GM12873 (cell line): ENCODE measurements at regions not wholly inside any gene's neighbourhood (a gene's known extent, or its start where the extent isn't known, plus 50 kb on each side); places are given as distances from the start of the nearest gene placed in this dataset.

Experiments used
- TF ChIP-seq, protein P1 (sequence below): IDR thresholded peaks from 2 replicates; pipeline ENCODE4 v1.5.1; 2012; ENCODE audit warnings: low read depth, mild to moderate bottlenecking, moderate library complexity, low read length, control low read depth; ENCODE audit not compliant: insufficient read depth; ENCODE audit errors: missing control alignments

DNA sequence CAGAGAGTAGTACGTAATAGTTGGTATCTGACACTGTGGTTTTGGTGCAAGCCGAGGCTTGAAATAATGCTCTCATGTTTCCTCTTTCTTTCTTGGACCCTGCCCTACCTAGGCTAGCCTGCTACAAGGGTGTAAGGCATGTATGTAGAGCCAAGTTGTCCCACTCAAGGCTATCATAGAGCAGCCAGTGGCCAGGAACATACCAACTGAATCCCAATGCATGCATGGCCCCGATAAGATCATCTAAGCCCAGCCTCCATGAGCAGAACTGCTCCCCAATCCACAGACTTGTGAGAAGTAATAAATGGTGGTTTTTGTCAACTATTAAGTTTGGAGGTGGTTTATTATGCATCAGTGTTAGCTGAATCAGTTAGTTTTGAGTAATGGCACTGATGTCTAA is 250.2 kb downstream of the SH2D4B start:
- TF ChIP-seq, protein P1, sequence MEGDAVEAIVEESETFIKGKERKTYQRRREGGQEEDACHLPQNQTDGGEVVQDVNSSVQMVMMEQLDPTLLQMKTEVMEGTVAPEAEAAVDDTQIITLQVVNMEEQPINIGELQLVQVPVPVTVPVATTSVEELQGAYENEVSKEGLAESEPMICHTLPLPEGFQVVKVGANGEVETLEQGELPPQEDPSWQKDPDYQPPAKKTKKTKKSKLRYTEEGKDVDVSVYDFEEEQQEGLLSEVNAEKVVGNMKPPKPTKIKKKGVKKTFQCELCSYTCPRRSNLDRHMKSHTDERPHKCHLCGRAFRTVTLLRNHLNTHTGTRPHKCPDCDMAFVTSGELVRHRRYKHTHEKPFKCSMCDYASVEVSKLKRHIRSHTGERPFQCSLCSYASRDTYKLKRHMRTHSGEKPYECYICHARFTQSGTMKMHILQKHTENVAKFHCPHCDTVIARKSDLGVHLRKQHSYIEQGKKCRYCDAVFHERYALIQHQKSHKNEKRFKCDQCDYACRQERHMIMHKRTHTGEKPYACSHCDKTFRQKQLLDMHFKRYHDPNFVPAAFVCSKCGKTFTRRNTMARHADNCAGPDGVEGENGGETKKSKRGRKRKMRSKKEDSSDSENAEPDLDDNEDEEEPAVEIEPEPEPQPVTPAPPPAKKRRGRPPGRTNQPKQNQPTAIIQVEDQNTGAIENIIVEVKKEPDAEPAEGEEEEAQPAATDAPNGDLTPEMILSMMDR = no peak

DNA sequence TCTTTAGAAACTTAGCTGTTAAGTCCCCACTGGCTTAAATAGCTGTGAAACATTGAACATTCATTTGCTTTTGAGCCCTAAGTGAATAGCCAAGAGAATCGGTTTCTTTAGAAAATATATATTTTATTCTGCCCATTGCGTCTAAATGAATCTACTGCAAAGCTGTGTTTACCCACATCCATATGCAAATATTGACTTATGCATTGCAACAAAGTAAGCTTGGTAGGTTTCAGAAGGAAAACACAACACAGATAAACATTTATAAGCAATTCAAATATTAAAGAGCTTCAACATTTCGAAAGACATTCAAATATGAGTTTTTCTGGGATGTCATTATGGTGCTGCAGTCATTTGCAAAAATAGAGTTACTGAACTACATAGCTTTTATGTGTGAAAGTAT is 257.3 kb downstream of the SH2D4B start:
- TF ChIP-seq, protein P1 = no peak

DNA sequence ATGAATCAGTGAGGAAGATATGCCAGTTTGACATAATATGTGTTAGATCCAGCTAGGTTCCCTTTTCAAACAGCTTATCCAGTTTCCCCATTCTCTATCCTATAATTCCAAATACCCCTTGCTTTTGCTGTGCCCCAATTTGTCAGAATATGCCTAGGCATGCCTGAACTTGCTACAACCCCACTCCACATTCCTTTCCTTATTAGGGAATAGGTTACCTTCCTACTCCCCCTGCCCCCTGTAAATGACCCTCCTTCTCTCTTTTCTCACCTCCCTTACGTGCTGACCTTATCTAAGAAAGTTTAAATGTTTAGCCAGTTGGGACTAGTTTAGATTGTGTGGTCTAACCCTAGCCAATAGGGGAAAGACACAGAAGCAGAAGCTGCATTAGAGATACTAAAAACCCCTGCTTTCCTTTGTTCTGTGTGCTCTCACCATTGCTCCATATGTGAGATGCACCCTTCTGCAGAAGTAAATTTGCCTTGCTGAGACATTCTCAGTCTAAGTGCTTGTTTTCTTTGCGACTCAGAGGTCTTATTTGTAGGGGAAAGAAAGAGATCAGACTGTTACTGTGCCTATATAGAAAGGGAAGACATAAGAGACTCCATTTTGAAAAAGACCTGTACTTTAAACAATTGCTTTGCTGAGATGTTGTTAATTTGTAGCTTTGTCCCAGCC is 267.8 kb downstream of the SH2D4B start:
- TF ChIP-seq, protein P1 = no peak

DNA sequence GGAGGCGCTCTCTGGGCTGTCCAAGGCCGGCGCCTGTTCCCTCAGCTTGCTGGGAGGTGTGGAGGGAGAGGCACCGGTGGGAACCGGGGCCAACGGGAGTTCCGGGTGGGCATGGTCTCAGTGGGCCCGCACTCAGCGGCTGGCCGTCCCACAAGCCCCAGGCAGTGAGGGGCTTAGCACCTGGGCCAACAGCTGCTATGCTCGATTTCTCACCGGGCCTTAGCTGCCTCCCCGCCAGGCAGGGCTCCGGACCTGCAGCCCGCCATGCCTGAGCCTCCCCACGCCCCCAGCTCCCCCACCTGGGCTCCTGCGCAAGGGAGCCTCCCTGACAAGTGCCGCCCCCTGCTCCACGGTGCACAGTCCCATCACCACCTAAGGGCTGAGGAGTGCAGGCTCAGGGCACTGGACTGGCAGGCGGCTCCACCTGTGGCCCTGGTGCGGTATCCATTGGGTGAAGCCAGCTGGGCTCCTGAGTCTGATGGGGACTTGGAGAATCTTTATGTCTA is 276.5 kb downstream of the SH2D4B start:
- TF ChIP-seq, protein P1 = no peak

DNA sequence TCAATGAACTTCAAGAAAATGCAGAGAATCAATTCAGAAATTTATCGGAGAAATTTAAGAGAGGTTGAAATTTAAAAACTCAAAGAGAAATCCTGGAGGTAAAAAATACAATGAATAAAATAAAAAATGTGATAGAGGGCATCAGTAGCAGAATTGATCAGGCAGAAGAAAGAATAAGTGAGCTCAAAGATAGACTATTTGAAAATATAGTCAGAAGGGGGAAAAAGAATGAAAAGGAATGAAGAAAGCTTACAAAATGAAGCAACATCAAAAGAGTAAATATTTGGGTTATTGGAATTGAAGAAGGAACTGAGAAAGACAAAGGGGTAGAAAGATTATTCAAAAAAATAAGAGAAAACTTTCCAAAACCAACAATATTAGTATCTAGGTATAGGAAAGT is 291.4 kb downstream of the SH2D4B start:
- TF ChIP-seq, protein P1 = no peak

DNA sequence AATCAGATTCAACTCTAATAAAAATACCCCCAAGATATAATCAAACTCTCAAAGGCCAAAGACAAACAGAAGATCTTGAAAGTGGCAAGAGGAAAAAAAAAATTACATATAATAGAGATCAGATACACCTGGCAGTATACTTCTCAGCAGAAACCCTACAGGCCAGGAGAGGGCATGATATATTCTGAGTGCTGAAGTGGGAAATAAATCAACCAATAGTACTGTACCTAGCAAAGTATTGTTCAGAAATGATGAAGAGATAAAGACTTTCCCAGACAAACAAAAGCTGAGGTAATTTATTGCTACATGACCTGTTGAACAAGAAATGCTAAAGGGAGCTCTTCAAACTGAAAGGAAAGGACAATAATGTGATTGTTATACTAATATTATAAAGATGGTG is 291.9 kb downstream of the SH2D4B start:
- TF ChIP-seq, protein P1 = no peak

DNA sequence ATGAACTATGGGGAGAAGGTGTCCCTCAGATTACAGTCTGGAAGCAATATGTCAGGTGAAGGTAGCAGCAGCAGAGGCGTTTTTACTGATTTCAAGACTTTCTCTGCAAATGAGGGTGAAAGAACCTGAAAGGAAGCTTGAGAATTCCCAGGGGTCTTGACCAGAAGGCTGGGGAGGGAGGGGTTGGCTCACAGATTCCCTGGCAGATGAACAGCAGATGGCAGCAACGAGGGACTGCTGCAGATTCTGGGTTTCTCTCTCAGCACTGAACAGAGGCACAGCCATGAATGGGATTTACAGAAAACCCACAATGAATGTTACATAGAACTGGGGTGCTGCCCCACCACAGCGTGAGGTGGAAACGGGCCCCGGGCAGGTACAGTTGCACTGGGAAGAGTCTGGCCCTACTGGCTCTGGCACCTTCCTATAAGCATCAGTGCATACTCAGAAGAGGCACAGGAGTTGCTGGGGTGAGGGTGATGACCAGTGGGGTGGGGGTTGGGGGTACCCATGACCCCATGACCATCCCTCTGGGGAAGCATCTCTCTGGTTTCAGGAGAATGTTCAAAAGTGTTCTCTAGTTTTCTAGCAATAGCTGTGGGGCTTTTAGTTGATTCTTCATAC is 317.8 kb downstream of the SH2D4B start:
- TF ChIP-seq, protein P1 = peak; percentile 67
